ENCODE measurements at regions not wholly inside any gene's neighbourhood (a gene's known extent, or its start where the extent isn't known, plus 50 kb on each side); places are given as distances from the start of the nearest gene placed in this dataset.

- DNase-seq: no peak
Measured at GRCh38 chr22:48548391-48548790, 1279.3 kb downstream of the BRD1 start.

GRCh38 chr22:48547971-48548370 is 1279.7 kb downstream of the BRD1 start:
- no peak for DNase-seq

DNA sequence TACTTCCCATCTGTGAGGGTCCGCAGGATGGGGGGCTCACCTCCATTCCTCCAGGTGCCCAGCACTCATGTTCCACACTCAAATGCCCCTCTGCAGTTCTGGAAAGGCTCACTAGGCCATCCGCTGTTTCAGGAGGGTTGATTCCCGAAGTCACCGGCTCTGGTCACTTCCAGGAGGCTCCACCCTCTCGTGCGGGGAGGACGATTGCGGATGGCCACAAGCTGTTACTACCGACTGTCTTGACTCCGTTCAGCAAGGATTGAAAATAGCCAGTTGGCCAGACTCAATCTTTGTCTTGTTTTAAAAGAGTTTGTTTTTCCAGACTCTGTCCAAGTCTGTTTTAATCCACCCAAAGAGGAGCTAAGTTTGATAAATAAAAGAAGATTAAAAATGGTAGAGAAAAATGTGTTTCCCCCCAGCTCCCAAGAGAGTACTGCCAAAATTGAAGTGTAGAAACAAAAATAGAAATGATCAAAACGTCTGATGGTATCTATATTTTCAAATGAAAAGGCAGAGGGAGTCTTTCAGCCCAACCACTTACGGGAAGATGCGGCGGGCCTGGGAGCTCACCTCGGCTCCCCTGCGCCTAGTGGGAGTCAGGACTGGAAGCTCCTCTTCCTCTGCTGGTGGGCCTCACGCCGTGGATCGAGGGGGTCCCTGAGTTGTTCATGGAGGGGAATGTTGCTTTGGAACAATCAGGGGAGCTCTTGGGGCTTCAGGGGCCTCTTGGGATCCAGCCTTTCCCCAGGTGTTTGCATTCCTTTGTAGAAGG is 1280.8 kb downstream of the BRD1 start:
- no peak for DNase-seq

DNA sequence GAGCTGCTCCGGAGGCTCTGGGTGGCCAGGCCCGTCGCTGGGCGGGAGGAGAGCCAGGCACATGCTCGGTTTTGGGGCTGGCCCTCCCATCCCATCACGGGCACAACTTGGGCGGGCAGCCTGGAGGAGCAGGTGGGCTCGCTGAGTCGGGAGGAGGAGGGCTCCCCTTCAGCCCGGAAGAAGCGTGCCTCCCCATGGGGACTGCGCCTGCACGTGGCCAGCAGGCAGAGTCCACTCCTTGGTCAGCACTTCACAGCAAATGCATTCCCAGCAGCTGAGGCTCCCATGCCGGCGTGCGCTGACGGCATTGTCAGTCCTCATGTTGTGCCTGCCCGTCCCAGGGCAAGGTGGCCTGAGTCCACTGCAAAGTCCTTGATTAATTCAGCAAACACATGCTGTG is 1281.7 kb downstream of the BRD1 start:
- DNase-seq: no peak

GRCh38 chr22:48541401-48542098 is 1286.1 kb downstream of the BRD1 start:
- DNase-seq: no peak

DNA sequence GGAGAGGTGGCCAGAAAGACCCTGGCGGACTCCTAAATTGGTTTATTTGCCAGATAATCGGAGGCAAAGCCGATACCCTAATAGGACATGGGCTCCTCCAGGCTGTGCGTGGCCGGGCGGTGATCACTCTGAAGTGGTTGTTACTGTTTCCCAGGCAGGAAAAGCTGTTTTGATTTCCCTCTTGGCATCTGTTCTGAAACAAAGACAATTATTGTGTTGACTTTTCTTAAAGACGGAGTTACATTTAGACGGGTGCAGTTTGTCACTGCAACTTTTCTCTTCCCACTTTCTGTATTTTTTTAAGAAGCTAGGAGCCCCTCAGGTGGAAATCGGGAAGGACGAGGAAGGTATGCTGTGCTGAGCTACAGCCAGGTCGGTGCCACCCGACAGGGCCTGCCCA is 1288.4 kb downstream of the BRD1 start:
- DNase-seq: no peak

DNA sequence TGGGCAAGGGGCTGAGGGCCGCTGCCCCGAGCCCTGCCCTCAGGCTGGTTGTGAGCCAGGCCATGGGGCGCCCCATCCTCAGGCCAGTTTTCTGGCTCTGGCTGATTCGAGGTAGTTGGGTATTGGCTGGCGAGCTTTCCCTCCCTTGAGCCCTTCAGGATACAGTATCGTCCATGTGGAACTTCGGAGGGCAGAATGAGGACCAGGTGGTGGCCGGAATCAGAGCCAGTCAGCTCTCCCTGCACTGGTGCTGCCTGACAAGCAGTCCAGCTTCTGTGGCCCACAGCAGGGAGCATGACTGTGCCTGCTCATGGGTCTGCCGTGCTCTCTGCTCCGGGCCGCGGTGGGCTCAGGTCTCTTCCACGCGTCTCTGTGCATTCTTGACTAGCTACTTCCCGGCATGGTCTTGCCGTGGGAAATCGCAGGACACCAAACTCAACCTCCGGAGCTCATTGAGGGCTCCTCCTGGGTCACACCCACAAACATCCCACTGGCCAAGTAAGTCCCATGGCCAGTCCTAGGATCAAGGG is 1289.3 kb downstream of the BRD1 start:
- no peak for DNase-seq

- DNase-seq: no peak
Measured at GRCh38 chr22:48537343-48537680, 1290.4 kb downstream of the BRD1 start.

- no peak for DNase-seq
Measured at GRCh38 chr22:48536541-48537342, 1290.9 kb downstream of the BRD1 start.

DNA sequence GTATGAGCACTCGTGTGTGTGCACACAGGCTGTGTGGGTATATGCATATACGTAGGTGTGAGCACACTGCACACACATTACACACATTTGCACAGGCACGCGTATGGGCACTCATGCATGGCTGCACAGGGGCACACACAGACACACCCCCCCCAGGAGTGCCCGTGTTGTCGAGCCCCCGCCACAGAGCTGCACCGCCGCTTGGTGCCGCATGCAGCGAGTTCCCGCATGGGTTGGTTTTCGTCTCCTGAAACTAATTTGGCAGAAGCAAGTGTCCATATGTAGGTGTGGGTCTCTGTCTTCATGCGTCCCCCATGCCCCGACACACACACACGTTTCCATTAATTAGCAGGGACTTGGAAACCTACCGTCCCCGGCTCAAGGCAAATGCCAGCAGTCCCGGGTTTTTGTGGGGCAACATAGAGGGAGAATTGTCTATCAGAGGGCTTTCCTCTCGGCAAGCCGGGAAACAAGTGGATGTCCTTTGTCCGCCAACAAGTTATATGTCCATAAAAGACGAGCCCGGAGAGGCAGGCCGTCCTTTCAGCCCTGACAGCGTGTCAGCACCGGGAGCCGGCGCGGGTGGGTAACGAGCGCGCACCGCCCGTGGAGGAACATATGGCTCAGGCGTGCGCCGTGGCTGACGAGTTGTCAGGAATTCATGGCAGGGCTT is 1291.7 kb downstream of the BRD1 start:
- DNase-seq: no peak

DNA sequence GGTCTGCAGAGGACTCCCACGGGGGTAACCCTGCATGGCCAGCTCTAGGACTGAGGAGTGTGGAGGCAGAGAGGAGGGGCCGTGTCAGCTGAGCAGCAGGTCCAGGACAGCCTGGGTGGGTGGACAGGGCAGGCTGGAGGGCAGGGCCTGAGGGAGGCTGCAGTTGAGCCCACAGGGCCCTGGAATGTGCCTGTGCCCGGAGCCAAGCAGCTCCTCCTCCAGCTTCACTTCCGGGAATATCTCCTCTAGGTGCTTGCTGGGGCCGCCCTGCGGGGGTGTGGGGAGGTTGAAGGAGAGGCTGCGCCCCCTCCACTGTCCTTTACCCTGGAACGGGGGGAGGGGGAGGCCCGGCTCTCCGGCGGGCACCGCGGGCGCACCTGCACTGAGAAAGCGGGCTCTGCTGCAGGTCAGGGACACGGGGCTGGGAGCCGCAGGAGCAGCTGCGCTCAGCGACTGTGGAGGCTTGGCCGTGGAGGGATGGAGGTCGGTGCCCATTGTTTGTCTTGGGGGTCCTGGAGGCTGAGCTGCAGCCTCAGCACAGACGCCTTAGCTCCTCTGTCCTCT is 1293.2 kb downstream of the BRD1 start:
- DNase-seq: no peak

GRCh38 chr22:48532986-48533385 is 1294.7 kb downstream of the BRD1 start:
- no peak for DNase-seq

- DNase-seq: no peak
Measured at GRCh38 chr22:48531761-48532435, 1295.8 kb downstream of the BRD1 start.

DNA sequence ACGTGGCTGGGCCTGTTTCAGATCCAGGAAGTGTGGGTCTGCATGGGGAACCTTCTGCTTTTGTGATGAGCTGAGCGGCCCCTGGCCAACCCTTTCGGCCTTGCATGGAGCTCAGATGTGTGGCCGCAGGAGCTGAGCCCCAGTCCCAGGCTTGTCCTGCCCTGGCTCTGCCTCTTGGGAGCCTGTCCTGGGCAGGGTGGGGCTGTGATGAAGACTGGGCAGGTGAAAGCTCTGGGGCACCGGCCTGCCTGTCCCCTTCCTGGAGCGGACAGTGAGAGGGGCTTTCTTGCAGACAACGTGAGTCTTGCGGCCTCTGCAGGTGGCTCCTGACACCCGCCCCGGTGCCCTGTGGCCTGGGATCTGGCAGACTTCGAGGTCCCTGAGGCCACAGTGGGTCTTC is 1296.6 kb downstream of the BRD1 start:
- no peak for DNase-seq

DNA sequence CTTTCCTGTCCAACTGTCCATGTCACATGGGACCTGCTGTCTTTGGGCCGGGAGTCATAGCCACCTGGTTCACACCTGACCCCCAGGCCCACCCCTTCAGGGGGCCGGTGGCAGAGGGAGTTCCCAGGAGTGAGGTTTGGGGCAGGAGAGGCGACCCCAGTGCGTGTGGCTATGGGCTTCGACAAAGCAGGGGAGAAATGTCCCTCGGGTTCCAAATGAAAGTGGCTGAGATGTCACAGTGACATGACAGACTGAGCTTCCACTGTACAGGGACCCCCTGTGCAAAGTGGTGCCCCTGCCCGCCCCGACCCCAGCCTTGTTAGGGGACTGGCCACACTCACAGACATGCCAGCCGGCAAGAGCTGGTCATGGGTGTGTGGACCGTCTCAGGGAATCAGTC is 1297.0 kb downstream of the BRD1 start:
- no peak for DNase-seq

DNA sequence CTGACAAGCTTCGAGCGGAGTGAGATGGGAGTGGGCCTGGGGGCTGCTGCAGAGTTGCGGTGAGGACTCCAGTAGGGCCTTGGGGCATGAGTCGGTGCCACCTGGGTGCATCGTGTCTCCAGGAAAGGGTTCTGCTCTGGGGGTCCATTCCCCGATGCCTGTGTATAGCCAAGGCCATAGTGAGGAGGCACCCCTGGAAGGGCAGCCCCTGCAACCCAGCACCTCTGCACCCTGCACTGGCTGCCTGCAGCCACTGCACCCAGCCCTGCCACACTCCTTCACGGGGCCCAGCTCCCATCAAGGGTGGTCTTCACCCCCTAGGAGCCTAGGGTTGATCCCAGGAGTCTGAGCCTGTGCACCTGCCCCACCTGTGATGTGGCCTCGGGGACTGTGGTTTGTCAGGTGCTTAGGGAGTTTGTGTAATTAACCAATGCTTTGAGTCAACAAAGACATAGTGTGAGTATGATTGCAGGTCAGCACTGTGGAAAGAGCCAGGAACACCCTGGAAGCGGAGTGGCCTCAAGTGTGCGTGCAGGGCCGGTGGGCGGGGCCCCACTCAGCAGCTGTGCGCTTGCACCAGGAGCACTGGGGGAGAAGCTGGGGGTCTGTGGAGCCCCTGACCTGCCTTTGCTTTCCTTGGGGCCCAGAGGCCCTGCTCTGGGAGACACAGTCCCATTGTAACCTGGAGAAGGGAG is 1299.3 kb downstream of the BRD1 start:
- no peak for DNase-seq

DNA sequence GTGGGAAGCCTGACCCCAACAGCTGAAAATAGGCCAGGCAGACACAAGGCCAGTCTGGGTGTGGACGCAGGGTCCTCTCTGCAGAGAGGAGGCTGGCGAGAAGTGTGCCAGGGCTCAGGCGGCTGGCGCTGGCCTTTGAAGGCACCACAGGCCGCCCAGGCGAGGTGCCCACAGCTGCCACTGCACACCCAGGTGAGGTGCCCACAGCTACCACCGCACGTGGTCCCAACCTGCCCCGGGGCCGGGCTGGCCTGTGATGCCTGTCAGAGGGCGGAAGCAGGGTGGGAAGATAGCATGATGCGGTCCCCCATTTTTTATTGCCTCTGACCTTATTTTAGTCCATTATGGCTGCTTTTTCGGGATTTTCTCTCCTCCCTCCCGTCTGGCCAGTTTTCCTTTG is 1303.9 kb downstream of the BRD1 start:
- no peak for DNase-seq

DNA sequence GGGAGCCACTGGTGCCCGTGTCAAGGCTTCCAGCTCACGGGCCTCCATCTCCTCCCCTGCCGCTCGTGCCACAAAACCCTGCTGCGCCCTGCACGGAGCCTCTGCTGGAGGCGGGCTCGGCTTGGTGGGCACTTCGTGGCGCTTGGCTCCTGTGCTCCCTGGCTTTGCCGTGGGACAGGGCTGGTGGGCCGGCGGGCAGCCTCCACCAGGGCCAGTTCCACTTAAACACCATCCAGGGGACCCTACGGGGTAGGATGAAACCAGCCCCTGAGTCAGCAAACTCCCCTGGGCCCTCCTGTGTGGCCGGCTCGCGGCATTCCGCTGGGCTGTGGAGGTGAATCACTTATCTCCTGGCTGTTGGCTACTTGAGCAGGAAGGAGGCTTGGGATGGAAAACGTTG is 1304.6 kb downstream of the BRD1 start:
- no peak for DNase-seq

- DNase-seq: no peak
Measured at GRCh38 chr22:48522271-48522670, 1305.4 kb downstream of the BRD1 start.

DNA sequence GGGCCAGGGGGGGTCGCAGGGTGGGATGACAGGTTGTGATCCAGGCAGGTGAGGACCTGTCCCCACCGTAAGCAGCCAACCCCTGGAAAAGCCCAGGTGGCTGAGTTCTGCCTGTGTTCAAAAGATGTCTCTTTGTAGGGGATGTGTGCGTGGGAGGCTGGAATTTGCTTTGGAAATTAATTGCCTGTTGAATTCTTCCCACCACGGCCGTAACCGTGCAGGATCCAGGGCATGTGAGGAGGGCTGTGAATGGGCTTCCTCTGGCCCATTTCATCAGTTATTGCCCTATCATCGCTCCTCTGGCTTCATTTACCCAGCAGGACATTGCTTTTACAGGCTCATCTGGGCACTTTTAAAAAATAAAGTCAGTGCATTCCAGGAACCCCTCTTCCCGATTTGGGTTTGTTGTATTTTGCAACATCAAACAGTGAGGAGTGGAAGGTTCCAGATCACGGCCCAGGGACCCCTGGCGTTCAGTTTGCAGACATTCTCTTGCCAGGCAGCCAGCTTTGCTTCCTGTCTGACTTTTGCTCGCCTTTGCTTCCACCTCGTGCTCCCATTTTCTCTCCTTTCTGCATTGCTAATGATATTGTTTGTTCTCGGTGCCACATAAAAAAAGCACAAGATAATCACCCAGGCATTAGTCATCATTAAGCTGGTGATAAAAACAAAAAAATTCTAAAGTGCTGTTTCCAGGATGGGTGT is 1306.6 kb downstream of the BRD1 start:
- no peak for DNase-seq

- no peak for DNase-seq
Measured at GRCh38 chr22:48520207-48520606, 1307.5 kb downstream of the BRD1 start.

Measured in NCI-H2107 (cell line).